ENCODE measurements at regions not wholly inside any gene's neighbourhood (a gene's known extent, or its start where the extent isn't known, plus 50 kb on each side); places are given as distances from the start of the nearest gene placed in this dataset.
A peak's percentile ranks its signal among the peaks of the same experiment; 100 is the strongest.

- FAIRE-seq = no peak
Observed at GRCh38 chr2:146532509-146533147, 1312.2 kb upstream of the ACVR2A start.

GRCh38 chr2:146532009-146532408 is 1312.8 kb upstream of the ACVR2A start:
- no peak for FAIRE-seq

GRCh38 chr2:146530886-146531285 is 1313.9 kb upstream of the ACVR2A start:
- FAIRE-seq = no peak

- FAIRE-seq = no peak
Observed at GRCh38 chr2:146527166-146527565, 1317.7 kb upstream of the ACVR2A start.

- peak; percentile 59 for FAIRE-seq
Observed at GRCh38 chr2:146523196-146523595, 1321.6 kb upstream of the ACVR2A start.

- FAIRE-seq = no peak
Observed at GRCh38 chr2:146506851-146507250, 1338.0 kb upstream of the ACVR2A start.

GRCh38 chr2:146503366-146503765 is 1341.5 kb upstream of the ACVR2A start:
- FAIRE-seq = no peak

- FAIRE-seq = no peak
Observed at GRCh38 chr2:146496248-146496647, 1348.6 kb upstream of the ACVR2A start.

GRCh38 chr2:146489386-146489785 is 1355.4 kb upstream of the ACVR2A start:
- no peak for FAIRE-seq

- FAIRE-seq = no peak
Observed at GRCh38 chr2:146481629-146482028, 1363.2 kb upstream of the ACVR2A start.

- no peak for FAIRE-seq
Observed at GRCh38 chr2:146477383-146477782, 1367.4 kb upstream of the ACVR2A start.

GRCh38 chr2:146468578-146468977 is 1376.3 kb upstream of the ACVR2A start:
- FAIRE-seq = no peak

GRCh38 chr2:146467425-146467824 is 1377.4 kb upstream of the ACVR2A start:
- no peak for FAIRE-seq

GRCh38 chr2:146465460-146465859 is 1379.4 kb upstream of the ACVR2A start:
- no peak for FAIRE-seq

GRCh38 chr2:146461068-146461467 is 1383.8 kb upstream of the ACVR2A start:
- FAIRE-seq = no peak

GRCh38 chr2:146458585-146458984 is 1386.2 kb upstream of the ACVR2A start:
- FAIRE-seq = no peak

- no peak for FAIRE-seq
Observed at GRCh38 chr2:146457221-146457620, 1387.6 kb upstream of the ACVR2A start.

- no peak for FAIRE-seq
Observed at GRCh38 chr2:146455325-146455724, 1389.5 kb upstream of the ACVR2A start.

GRCh38 chr2:146451972-146452371 is 1392.9 kb upstream of the ACVR2A start:
- no peak for FAIRE-seq

- FAIRE-seq = no peak
Observed at GRCh38 chr2:146450131-146450530, 1394.7 kb upstream of the ACVR2A start.

- no peak for FAIRE-seq
Observed at GRCh38 chr2:146444987-146445386, 1399.8 kb upstream of the ACVR2A start.

GRCh38 chr2:146444085-146444484 is 1400.7 kb upstream of the ACVR2A start:
- no peak for FAIRE-seq

GRCh38 chr2:146438246-146438645 is 1406.6 kb upstream of the ACVR2A start:
- no peak for FAIRE-seq

- FAIRE-seq = no peak
Observed at GRCh38 chr2:146437712-146438111, 1407.1 kb upstream of the ACVR2A start.

GRCh38 chr2:146433116-146433875 is 1411.5 kb upstream of the ACVR2A start:
- no peak for FAIRE-seq

Data from G401.6 (cell line).